ENCODE measurements at regions not wholly inside any gene's neighbourhood (a gene's known extent, or its start where the extent isn't known, plus 50 kb on each side); places are given as distances from the start of the nearest gene placed in this dataset.

DNA sequence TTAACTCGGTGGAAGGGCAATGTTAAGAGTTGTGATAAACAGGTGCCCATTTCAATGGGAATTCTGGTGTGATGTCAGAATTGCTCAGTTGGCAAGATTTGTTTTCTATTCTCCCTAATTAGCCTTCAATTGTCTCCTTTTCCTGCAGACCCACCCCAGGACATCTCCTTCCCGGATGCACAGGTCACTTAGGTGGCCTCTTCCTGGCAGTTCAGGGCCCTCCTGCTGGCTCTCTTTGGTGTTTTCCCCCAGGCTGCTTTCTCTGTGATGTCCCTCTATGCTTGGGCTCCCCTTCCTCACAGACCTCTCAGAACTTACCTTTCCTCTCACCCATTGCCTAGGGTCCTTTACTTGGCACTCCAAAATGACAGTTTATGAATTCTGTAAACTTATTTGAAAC is 126.3 kb downstream of the GPAT3 start:
- H3K9me3 Mint-ChIP-seq = peaks cover 0 to 1% of the 10 kb centered on the region in 2 experiments; a peak in 1 of 5 replicates
- TF ChIP-seq, protein P1, sequence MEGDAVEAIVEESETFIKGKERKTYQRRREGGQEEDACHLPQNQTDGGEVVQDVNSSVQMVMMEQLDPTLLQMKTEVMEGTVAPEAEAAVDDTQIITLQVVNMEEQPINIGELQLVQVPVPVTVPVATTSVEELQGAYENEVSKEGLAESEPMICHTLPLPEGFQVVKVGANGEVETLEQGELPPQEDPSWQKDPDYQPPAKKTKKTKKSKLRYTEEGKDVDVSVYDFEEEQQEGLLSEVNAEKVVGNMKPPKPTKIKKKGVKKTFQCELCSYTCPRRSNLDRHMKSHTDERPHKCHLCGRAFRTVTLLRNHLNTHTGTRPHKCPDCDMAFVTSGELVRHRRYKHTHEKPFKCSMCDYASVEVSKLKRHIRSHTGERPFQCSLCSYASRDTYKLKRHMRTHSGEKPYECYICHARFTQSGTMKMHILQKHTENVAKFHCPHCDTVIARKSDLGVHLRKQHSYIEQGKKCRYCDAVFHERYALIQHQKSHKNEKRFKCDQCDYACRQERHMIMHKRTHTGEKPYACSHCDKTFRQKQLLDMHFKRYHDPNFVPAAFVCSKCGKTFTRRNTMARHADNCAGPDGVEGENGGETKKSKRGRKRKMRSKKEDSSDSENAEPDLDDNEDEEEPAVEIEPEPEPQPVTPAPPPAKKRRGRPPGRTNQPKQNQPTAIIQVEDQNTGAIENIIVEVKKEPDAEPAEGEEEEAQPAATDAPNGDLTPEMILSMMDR (conservative IDR thresholded peaks at IDR 0.05) = no peak
- Histone ChIP-seq H3K18ac (ENCODE audit: insufficient read length, low read depth, low read length) (no peak overlapping the region), H3K4ac (ENCODE audit: low read depth, low read length) (no peak overlapping the region), H3K79me2 (ENCODE audit: insufficient read depth, low read length) (no peaks in the 10 kb centered on the region), H2BK120ac (ENCODE audit: low read depth, low read length, poor library complexity, severe bottlenecking) (no peak overlapping the region), H3K79me1 (ENCODE audit: insufficient read depth, low read depth, low read length, poor library complexity, severe bottlenecking) (no peaks in the 10 kb centered on the region), H3K9me3 (ENCODE audit: control insufficient read depth, low read depth, low read length) (no peaks in the 10 kb centered on the region), H3T11ph (ENCODE audit: low read length) (no peak overlapping the region), H4K5ac (ENCODE audit: insufficient read length, low read depth, low read length) (no peak overlapping the region), H3K27me3 (ENCODE audit: insufficient read depth, low read length) (no peaks in the 10 kb centered on the region), H3K27ac (ENCODE audit: insufficient read length, low read depth, low read length) (no peak overlapping the region), H3K23me2 (ENCODE audit: insufficient read length, low read depth, low read length, poor library complexity, severe bottlenecking) (no peaks in the 10 kb centered on the region), H3K9ac (ENCODE audit: extremely low read depth, insufficient read length, low read length) (no peak overlapping the region), H3K56ac (ENCODE audit: insufficient read length, low read depth, low read length) (no peak overlapping the region), H2AFZ (ENCODE audit: low read length) (no peak overlapping the region), H4K91ac (ENCODE audit: insufficient read length, low read depth, low read length) (no peak overlapping the region), H2AK5ac (ENCODE audit: insufficient read length, low read length) (no peak overlapping the region), H2BK12ac (ENCODE audit: insufficient read length, low read depth, low read length) (no peak overlapping the region), H3K4me2 (ENCODE audit: insufficient read depth, insufficient read length, low read length) (no peak overlapping the region), H2BK15ac (ENCODE audit: low read depth, low read length) (no peak overlapping the region), H3K4me1 (ENCODE audit: insufficient read depth, low read length) (peaks cover 3% of the 10 kb centered on the region; the same call in 1 of the 2 replicates), H3K14ac (ENCODE audit: insufficient read depth, low read length) (no peak overlapping the region), H3K23ac (ENCODE audit: insufficient read length, low read depth, low read length) (no peak overlapping the region), H2BK20ac (ENCODE audit: low read depth, low read length, poor library complexity, severe bottlenecking) (no peak overlapping the region), H4K20me1 (ENCODE audit: control insufficient read depth, insufficient read depth, insufficient read length) (no peaks in the 10 kb centered on the region), H4K8ac (replicated peaks; ENCODE audit: insufficient read length, low read depth, low read length) (no peak overlapping the region), H2BK5ac (ENCODE audit: insufficient read length, low read length) (no peak overlapping the region)
- no peak overlapping the region for H3K4me3 Mint-ChIP-seq
- WGBS (ENCODE audit: extremely low coverage, insufficient read length, low lambda C conversion rate) = no CpG with 5 or more reads among the region's 2 CpGs
- no peaks in the 10 kb centered on the region for H3K36me3 Mint-ChIP-seq (ENCODE audit: insufficient read depth in 1 of 3, low read depth in 3 of 3)
- no peak overlapping the region; a peak in 1 of 7 replicates for H3K27ac Mint-ChIP-seq
- H3K4me1 Mint-ChIP-seq = peaks cover 24 to 28% of the 10 kb centered on the region in 2 experiments
- DNase-seq = no peak
- no peaks in the 10 kb centered on the region for H3K27me3 Mint-ChIP-seq (ENCODE audit: low read depth)
